ENCODE measurements at regions not wholly inside any gene's neighbourhood (a gene's known extent, or its start where the extent isn't known, plus 50 kb on each side); places are given as distances from the start of the nearest gene placed in this dataset.

- no peak overlapping the region for H3K4me3 ChIP-seq (replicated peaks in 1 of 3)
- no peak overlapping the region for H3K27ac ChIP-seq
- H3K4me1 ChIP-seq: no peaks in the 10 kb centered on the region
- intact Hi-C loops (cut with DNase I): no loop called here
- H3K36me3 ChIP-seq: no peaks in the 10 kb centered on the region
- TF ChIP-seq POLR2A (IDR thresholded peaks at IDR 0.05): no peak
- TF ChIP-seq, protein P1, sequence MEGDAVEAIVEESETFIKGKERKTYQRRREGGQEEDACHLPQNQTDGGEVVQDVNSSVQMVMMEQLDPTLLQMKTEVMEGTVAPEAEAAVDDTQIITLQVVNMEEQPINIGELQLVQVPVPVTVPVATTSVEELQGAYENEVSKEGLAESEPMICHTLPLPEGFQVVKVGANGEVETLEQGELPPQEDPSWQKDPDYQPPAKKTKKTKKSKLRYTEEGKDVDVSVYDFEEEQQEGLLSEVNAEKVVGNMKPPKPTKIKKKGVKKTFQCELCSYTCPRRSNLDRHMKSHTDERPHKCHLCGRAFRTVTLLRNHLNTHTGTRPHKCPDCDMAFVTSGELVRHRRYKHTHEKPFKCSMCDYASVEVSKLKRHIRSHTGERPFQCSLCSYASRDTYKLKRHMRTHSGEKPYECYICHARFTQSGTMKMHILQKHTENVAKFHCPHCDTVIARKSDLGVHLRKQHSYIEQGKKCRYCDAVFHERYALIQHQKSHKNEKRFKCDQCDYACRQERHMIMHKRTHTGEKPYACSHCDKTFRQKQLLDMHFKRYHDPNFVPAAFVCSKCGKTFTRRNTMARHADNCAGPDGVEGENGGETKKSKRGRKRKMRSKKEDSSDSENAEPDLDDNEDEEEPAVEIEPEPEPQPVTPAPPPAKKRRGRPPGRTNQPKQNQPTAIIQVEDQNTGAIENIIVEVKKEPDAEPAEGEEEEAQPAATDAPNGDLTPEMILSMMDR (IDR thresholded peaks at IDR 0.05): no peak
- no peaks in the 10 kb centered on the region for H3K27me3 ChIP-seq
- no peak for DNase-seq
- H3K9me3 ChIP-seq: no peaks in the 10 kb centered on the region
- WGBS, 2 donors: 68 to 70% methylated on average over 3 of the region's 3 CpGs
These were observed 341.6 kb downstream of the FBXO15 start for GRCh38 chr18:73805991-73806390.

DNA sequence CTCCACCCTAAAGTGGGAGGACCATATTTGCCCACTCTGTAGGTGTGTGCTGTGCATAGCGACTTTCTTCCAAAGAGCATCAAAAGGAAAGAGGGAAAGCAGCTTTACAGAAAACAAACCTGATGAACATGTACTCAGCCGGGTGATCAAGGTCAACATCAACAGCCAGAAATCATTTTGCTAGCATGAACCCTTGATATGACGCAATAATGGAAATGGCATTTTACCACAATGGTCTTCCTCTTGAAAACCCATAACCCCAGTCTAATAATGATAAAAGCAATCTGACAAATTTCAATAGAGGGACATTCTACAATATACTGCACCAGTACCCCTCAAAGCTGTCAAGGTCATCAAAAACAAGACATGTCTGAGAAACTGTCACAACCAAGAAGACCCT, 350.2 kb downstream of the FBXO15 start:
- H3K4me1 ChIP-seq: no peaks in the 10 kb centered on the region
- no peak overlapping the region for H3K4me3 ChIP-seq (replicated peaks in 1 of 3)
- no peaks in the 10 kb centered on the region for H3K27me3 ChIP-seq
- no peaks in the 10 kb centered on the region for H3K9me3 ChIP-seq
- no peak overlapping the region for H3K27ac ChIP-seq
- 88 to 90% methylated on average over 3 of the region's 3 CpGs for WGBS, 2 donors
- intact Hi-C loops (cut with DNase I): no loop called here
- DNase-seq: no peak
- TF ChIP-seq, protein P1 (IDR thresholded peaks at IDR 0.05): no peak
- no peak for TF ChIP-seq POLR2A (IDR thresholded peaks at IDR 0.05)
- H3K36me3 ChIP-seq: no peaks in the 10 kb centered on the region

DNA sequence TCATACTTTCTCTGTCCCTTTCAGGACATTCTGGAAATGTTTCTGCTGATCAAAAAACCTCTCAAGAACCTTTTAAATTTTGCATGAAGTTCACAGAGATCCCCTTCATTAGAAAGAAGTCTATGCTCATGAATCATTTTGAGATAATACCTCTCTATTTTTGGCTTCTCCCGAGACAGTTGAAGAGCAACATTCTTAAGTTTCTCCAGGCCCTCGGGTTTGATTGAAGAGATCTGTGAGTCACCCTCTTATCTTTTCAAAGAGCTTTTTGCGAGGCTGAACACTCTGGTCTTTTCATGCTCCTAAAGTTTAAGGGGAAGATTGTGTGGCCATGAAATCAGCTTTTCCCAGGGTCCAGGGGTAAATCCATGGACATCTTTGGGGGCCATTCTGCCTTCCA, 354.2 kb downstream of the FBXO15 start:
- DNase-seq: no peak
- H3K9me3 ChIP-seq: no peaks in the 10 kb centered on the region
- no peaks in the 10 kb centered on the region for H3K36me3 ChIP-seq
- TF ChIP-seq POLR2A (IDR thresholded peaks at IDR 0.05): no peak
- H3K4me1 ChIP-seq: no peaks in the 10 kb centered on the region
- WGBS, 2 donors: 14 to 15% methylated on average over 3 of the region's 3 CpGs
- H3K4me3 ChIP-seq (replicated peaks in 1 of 3): no peak overlapping the region
- no peak overlapping the region for H3K27ac ChIP-seq
- no peaks in the 10 kb centered on the region for H3K27me3 ChIP-seq
- intact Hi-C loops (cut with DNase I): no loop called here

DNA sequence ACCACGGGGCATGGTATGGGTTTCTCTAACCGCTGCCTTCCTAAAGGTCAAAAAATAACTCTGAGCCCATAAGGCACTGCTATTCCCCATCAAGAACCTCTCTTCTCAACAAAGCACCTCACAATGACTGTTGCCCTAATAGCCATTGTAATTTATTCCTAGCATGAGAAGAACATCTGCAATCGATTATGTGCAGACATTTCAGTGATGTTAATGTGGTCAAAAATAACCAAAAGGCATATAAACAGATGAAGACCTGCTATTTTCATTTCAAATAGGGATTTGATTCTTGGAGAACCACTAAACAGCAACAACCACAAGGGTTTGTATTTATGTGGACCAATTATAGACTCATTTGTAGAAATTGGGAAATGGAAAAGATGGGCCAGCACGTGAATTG, 356.6 kb downstream of the FBXO15 start:
- H3K4me3 ChIP-seq (replicated peaks in 1 of 3): no peak overlapping the region
- DNase-seq: no peak
- intact Hi-C loops (cut with DNase I): no loop called here
- H3K9me3 ChIP-seq: no peaks in the 10 kb centered on the region
- TF ChIP-seq POLR2A (IDR thresholded peaks at IDR 0.05): no peak
- TF ChIP-seq, protein P1 (IDR thresholded peaks at IDR 0.05): no peak
- no peaks in the 10 kb centered on the region for H3K4me1 ChIP-seq
- H3K27me3 ChIP-seq: no peaks in the 10 kb centered on the region
- H3K36me3 ChIP-seq: no peaks in the 10 kb centered on the region
- 67 to 78% methylated on average over 4 of the region's 4 CpGs for WGBS, 2 donors
- H3K27ac ChIP-seq: no peak overlapping the region

- DNase-seq: no peak
- Histone ChIP-seq H3K9me3 (no peaks in the 10 kb centered on the region), H3K4me1 (no peaks in the 10 kb centered on the region), H3K27me3 (no peaks in the 10 kb centered on the region), H3K27ac (no peak overlapping the region), H3K36me3 (no peaks in the 10 kb centered on the region), H3K4me3 (replicated peaks in 1 of 3) (no peak overlapping the region)
- no peak for TF ChIP-seq POLR2A (IDR thresholded peaks at IDR 0.05)
- TF ChIP-seq, protein P1 (IDR thresholded peaks at IDR 0.05): no peak
- WGBS, 2 donors: 42 to 52% methylated on average over 1 of the region's 1 CpG
- intact Hi-C loops (cut with DNase I): no loop called here
These were observed 357.0 kb downstream of the FBXO15 start for GRCh38 chr18:73790587-73790986.

DNA sequence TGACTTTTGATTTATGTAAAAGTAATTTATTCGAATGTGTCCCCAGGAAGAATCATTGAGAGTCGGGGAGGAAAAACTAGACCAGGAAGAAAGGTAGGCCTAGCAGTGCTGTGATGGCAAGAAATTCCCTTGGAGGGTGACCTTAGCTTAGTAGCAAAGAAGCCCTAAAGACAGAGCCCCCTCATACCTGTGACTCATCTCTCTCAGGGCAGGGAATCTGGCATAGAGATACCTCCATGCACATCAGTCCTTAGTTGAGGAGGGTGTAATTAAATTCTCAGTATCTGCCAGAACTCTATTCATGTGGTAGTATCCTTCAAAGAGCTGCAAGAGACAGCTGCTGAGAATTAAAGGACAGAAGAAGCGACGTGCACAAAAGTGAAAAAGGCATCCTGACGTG, 360.3 kb downstream of the FBXO15 start:
- Histone ChIP-seq H3K27me3 (no peaks in the 10 kb centered on the region), H3K4me3 (replicated peaks in 1 of 3) (no peak overlapping the region), H3K36me3 (no peaks in the 10 kb centered on the region), H3K4me1 (no peaks in the 10 kb centered on the region), H3K9me3 (no peaks in the 10 kb centered on the region), H3K27ac (no peak overlapping the region)
- TF ChIP-seq, protein P1 (IDR thresholded peaks at IDR 0.05): no peak
- intact Hi-C loops (cut with DNase I): no loop called here
- 89 to 93% methylated on average over 5 of the region's 5 CpGs for WGBS, 2 donors
- DNase-seq: no peak

Data from thyroid gland (tissue), 4 donors.